Neural progenitor cell (in vitro differentiated cells): ENCODE measurements at regions not wholly inside any gene's neighbourhood (a gene's known extent, or its start where the extent isn't known, plus 50 kb on each side); places are given as distances from the start of the nearest gene placed in this dataset.
"Not testable (repeated sequence)": the region's sequence is repeated elsewhere in the genome, so short reads cannot be mapped to it uniquely, and the experiment has no call there.

ENCODE experiments used
- EZH2 ChIP-seq: fragments of 200-600 bp; sonication (generic); IDR thresholded peaks from 2 replicates; pipeline ENCODE4 v1.6.1; 2017; ENCODE audit warnings: antibody characterized with exemption, mild to moderate bottlenecking, moderate library complexity
- EZH2phosphoT487 ChIP-seq: fragments of 200-600 bp; sonication (generic); IDR thresholded peaks from 2 replicates; pipeline ENCODE4 v1.6.1; 2017; ENCODE audit warnings: antibody characterized with exemption
- TF ChIP-seq, protein P1 (sequence below): fragments of 200-600 bp; sonication (generic); IDR thresholded peaks from 2 replicates; pipeline ENCODE4 v1.5.1; 2017; ENCODE audit warnings: antibody characterized with exemption, mild to moderate bottlenecking

- TF ChIP-seq, protein P1, sequence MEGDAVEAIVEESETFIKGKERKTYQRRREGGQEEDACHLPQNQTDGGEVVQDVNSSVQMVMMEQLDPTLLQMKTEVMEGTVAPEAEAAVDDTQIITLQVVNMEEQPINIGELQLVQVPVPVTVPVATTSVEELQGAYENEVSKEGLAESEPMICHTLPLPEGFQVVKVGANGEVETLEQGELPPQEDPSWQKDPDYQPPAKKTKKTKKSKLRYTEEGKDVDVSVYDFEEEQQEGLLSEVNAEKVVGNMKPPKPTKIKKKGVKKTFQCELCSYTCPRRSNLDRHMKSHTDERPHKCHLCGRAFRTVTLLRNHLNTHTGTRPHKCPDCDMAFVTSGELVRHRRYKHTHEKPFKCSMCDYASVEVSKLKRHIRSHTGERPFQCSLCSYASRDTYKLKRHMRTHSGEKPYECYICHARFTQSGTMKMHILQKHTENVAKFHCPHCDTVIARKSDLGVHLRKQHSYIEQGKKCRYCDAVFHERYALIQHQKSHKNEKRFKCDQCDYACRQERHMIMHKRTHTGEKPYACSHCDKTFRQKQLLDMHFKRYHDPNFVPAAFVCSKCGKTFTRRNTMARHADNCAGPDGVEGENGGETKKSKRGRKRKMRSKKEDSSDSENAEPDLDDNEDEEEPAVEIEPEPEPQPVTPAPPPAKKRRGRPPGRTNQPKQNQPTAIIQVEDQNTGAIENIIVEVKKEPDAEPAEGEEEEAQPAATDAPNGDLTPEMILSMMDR: not testable (repeated sequence)
- not testable (repeated sequence) for TF ChIP-seq EZH2, EZH2phosphoT487
These were observed 668.6 kb downstream of the SUCLG1 start for GRCh38 chr2:83790467-83790866.
